K562 (cell line): ENCODE measurements at regions not wholly inside any gene's neighbourhood (a gene's known extent, or its start where the extent isn't known, plus 50 kb on each side); places are given as distances from the start of the nearest gene placed in this dataset.

Experiments
- ATAC-seq: fragments of 200-7000 bp; cut with Tn5 transposase; 3 replicates; pipeline ENCODE4 v1.9.1; 2020; ENCODE audit warnings: moderate library complexity
- BruUV-seq: library from RNA; stranded (reverse); fragments of 400-500 nt; replicated peaks from 2 replicates; lab custom pipeline; 2021; lab: Mats Ljungman, UMichigan
- CTCF ChIA-PET: fragments of 300-600 bp; formaldehyde crosslinking; extraction: SDS; loops from one replicate; lab custom pipeline; 2021; ENCODE audit warnings: low intra/inter-chr PET ratio; lab: Yijun Ruan, JAX
- POLR2A ChIA-PET: fragments of 300-600, 350-650 bp; sonication (Branson Sonifier 250); formaldehyde crosslinking; extraction: SDS; loops from one replicate; lab custom pipeline; 2021; ENCODE audit warnings: antibody characterized with exemption, inconsistent platforms; lab: Yijun Ruan, JAX
- DNase-seq, 4 experiments: peaks; one replicate each; pipeline versions ENCODE4 v3.0.0 to v3.0.0-alpha.2; 2011 to 2018; ENCODE audit warnings: low spot score in 3 of 4, mixed read lengths in 3 of 4; ENCODE audit errors: extremely low read depth in 1 of 4
- FAIRE-seq: peaks from 2 replicates; lab custom pipeline; 2011; peaks lifted over from hg19 to GRCh38; lab: Jason Lieb, UNC
- H2AFZ ChIP-seq: 2 replicates; pipeline ENCODE4 v1.6.0; 2011; ENCODE audit warnings: low read depth, low read length, control low read depth, inconsistent platforms
- H3K27ac ChIP-seq: fragments of 200-600 bp; 3 replicates; pipeline ENCODE4 v1.8.0; 2011; ENCODE audit warnings: low read depth, mild to moderate bottlenecking, control low read depth, inconsistent platforms, low read length, moderate library complexity, mixed read lengths; ENCODE audit errors: extremely low read depth
- H3K27me3 ChIP-seq, 2 experiments: fragments of 300-600 bp in 1 of 2; 2 replicates in 1 of 2; 3 replicates in 1 of 2; pipeline versions ENCODE4 v1.6.0 to v1.8.0; 2011; ENCODE audit warnings: inconsistent platforms in 2 of 2, low read length in 2 of 2, mild to moderate bottlenecking in 1 of 2, mixed read lengths in 1 of 2, moderate library complexity in 1 of 2; ENCODE audit not compliant: control insufficient read depth in 2 of 2, insufficient read depth in 2 of 2
- H3K36me3 ChIP-seq: fragments of 300-600 bp; 3 replicates; pipeline ENCODE4 v1.8.0; 2011; ENCODE audit warnings: mild to moderate bottlenecking, low read length, inconsistent platforms; ENCODE audit not compliant: control insufficient read depth, insufficient read depth
- H3K4me1 ChIP-seq, 2 experiments: fragments of 200-600 bp in 1 of 2; replicated peaks in 1 of 2; 2 replicates in 1 of 2; 3 replicates in 1 of 2; pipeline versions ENCODE4 v1.5.1 to v1.8.0; 2011; ENCODE audit warnings: inconsistent platforms in 2 of 2, low read length in 2 of 2, mild to moderate bottlenecking in 1 of 2, mixed read lengths in 1 of 2, moderate library complexity in 1 of 2; ENCODE audit not compliant: control insufficient read depth in 2 of 2, insufficient read depth in 2 of 2
- H3K4me2 ChIP-seq: 2 replicates; pipeline ENCODE4 v1.6.1; 2011; ENCODE audit warnings: low read length, control low read depth, inconsistent platforms, mixed read lengths; ENCODE audit not compliant: insufficient read depth
- H3K4me3 ChIP-seq: fragments of 200-600 bp; sonication (generic), shearing (Covaris generic); 2 replicates; pipeline ENCODE4 v1.5.1; 2016; ENCODE audit warnings: control low read depth, inconsistent platforms
- H3K79me2 ChIP-seq: fragments of 200-600 bp; 3 replicates; pipeline ENCODE4 v1.8.0; 2011; ENCODE audit warnings: low read length, inconsistent platforms; ENCODE audit not compliant: control insufficient read depth, insufficient read depth
- H3K9ac ChIP-seq, 2 experiments: 2 replicates each; pipeline versions ENCODE4 v1.6.0 to v1.6.1; 2011; ENCODE audit warnings: low read depth in 2 of 2, low read length in 2 of 2, control low read depth in 1 of 2, inconsistent platforms in 1 of 2, mild to moderate bottlenecking in 1 of 2, mixed read lengths in 1 of 2; ENCODE audit not compliant: insufficient read depth in 1 of 2
- H3K9me1 ChIP-seq: one replicate; pipeline ENCODE4 v1.6.0; 2011; ENCODE audit warnings: inconsistent platforms, mild to moderate bottlenecking, low read length, moderate library complexity; ENCODE audit not compliant: control insufficient read depth, insufficient read depth
- H3K9me3 ChIP-seq: replicated peaks from 2 replicates; pipeline ENCODE4 v1.5.1; 2011; ENCODE audit warnings: low read depth, low read length, inconsistent platforms; ENCODE audit not compliant: control insufficient read depth, insufficient read depth
- H4K20me1 ChIP-seq: replicated peaks from 2 replicates; pipeline ENCODE4 v1.6.1; 2011; ENCODE audit warnings: low read length, inconsistent platforms, mixed read lengths; ENCODE audit not compliant: control insufficient read depth, insufficient read depth
- ARID1B ChIP-seq: fragments of 450-650 bp; IDR thresholded peaks from 2 replicates; pipeline ENCODE4 v1.6.1; 2016; ENCODE audit warnings: antibody characterized with exemption, mild to moderate bottlenecking, inconsistent platforms
- CBFA2T2 ChIP-seq: fragments of 450-650 bp; conservative IDR thresholded peaks from 2 replicates; pipeline ENCODE4 v1.6.1; 2017; ENCODE audit warnings: mild to moderate bottlenecking
- CBFA2T3 ChIP-seq: fragments of 450-650 bp; IDR thresholded peaks from 2 replicates; pipeline ENCODE4 v1.6.1; 2017
- CTCFL ChIP-seq: IDR thresholded peaks from 2 replicates; pipeline ENCODE4 v1.6.1; 2011; ENCODE audit warnings: borderline replicate concordance, low read depth, mild to moderate bottlenecking, moderate library complexity, low read length; ENCODE audit not compliant: insufficient read depth, poor library complexity, severe bottlenecking
- ELK1 ChIP-seq: sonication (generic); formaldehyde crosslinking; IDR thresholded peaks from 2 replicates; pipeline ENCODE4 v1.8.1; 2022; ENCODE audit warnings: missing genetic modification reagents
- ELK3 ChIP-seq: fragments of 450-650 bp; formaldehyde crosslinking; IDR thresholded peaks from 2 replicates; pipeline ENCODE4 v1.4.0; 2020; ENCODE audit warnings: mild to moderate bottlenecking
- GTF2B ChIP-seq: IDR thresholded peaks from 2 replicates; pipeline ENCODE4 v1.6.1; 2011; ENCODE audit not compliant: insufficient read length; ENCODE audit errors: extremely low read depth
- KDM1A ChIP-seq, 2 experiments: fragments of 450-650 bp; IDR thresholded peaks; 2 replicates each; pipeline ENCODE4 v1.6.1; 2016; ENCODE audit warnings: mild to moderate bottlenecking in 2 of 2
- KDM4B ChIP-seq, 2 experiments: fragments of 450-650 bp in 1 of 2; sonication (generic) in 1 of 2; IDR thresholded peaks; 2 replicates each; pipeline ENCODE4 v1.6.1; 2016 to 2017; ENCODE audit warnings: borderline replicate concordance in 2 of 2, antibody characterized with exemption in 1 of 2, low read depth in 1 of 2, mild to moderate bottlenecking in 1 of 2
- NR0B1 ChIP-seq: fragments of 450-650 bp; IDR thresholded peaks from one replicate; pipeline ENCODE4 v1.6.1; 2018; ENCODE audit warnings: mild to moderate bottlenecking, moderate library complexity; ENCODE audit not compliant: partially characterized antibody
- SAFB2 ChIP-seq: fragments of 200-400 bp; formaldehyde crosslinking; IDR thresholded peaks from 2 replicates; pipeline ENCODE4 v1.6.1; 2018; ENCODE audit warnings: borderline replicate concordance, low read length, low read depth, moderate library complexity; ENCODE audit not compliant: severe bottlenecking
- SETDB1 ChIP-seq: IDR thresholded peaks from one replicate; pipeline ENCODE4 v1.6.1; 2012; ENCODE audit warnings: low read length, control low read depth, inconsistent platforms
- TAL1 ChIP-seq: fragments of 450-650 bp; IDR thresholded peaks from 2 replicates; pipeline ENCODE4 v1.6.1; 2016; ENCODE audit warnings: mild to moderate bottlenecking
- TEAD2 ChIP-seq: fragments of 450-650 bp; IDR thresholded peaks from 2 replicates; pipeline ENCODE4 v1.6.1; 2016; ENCODE audit warnings: missing genetic modification characterization, control low read depth, missing compliant biosample characterization
- THRA ChIP-seq: fragments of 450-650 bp; IDR thresholded peaks from 2 replicates; pipeline ENCODE4 v1.6.1; 2017; ENCODE audit warnings: mild to moderate bottlenecking, moderate library complexity
- ZNF140 ChIP-seq: fragments of 250-450 bp; sonication (Bioruptor Pico); IDR thresholded peaks from 2 replicates; pipeline ENCODE4 v1.8.0; 2021; ENCODE audit warnings: moderate library complexity, mild to moderate bottlenecking, inconsistent platforms
- WGBS: fragments of 100-300 bp; shearing (Covaris generic); methylation state at CpG from one replicate; pipeline ENCODE4 v1.1.6; 2016; ENCODE audit warnings: low coverage, mixed read lengths; ENCODE audit not compliant: insufficient coverage; ENCODE audit errors: missing lambda C conversion rate; 5-methylcytosine and 5-hydroxymethylcytosine counted together
- in situ Hi-C: fragments of 300-500 bp; cut with MboI; formaldehyde crosslinking; loops from 4 replicates; pipeline ENCODE4 v1.15.0; 2018; ENCODE audit warnings: inconsistent platforms, mixed read lengths
- intact Hi-C: fragments of 100-400 bp; cut with micrococcal nuclease; formaldehyde crosslinking; loops from 2 replicates; pipeline ENCODE4 v1.14.2; 2022

- Histone ChIP-seq H3K36me3 (no peaks in the 10 kb centered on the region), H3K9me3 (no peaks in the 10 kb centered on the region), H3K79me2 (no peaks in the 10 kb centered on the region), H3K9me1 (no peaks in the 10 kb centered on the region), H3K27ac (no peak overlapping the region), H3K4me2 (no peak overlapping the region), H2AFZ (no peak overlapping the region), H3K4me3 (no peak overlapping the region), H4K20me1 (peaks cover 5% of the 10 kb centered on the region; the same call in 1 of the 2 replicates), H3K9ac (no peak overlapping the region), H3K4me1 (no peaks in the 10 kb centered on the region), H3K27me3 (peaks cover 5 to 7% of the 10 kb centered on the region in 2 experiments; a peak in 3 of 5 replicates)
- in situ Hi-C loops (no loop called here), intact Hi-C loops (no loop called here)
- DNase-seq (no peak), FAIRE-seq (no peak), ATAC-seq (no peak)
- 0% methylated on average over 2 of the region's 2 CpGs for WGBS
- ChIA-PET CTCF (interaction anchor here (0.6 kb wide), 1 partner anchor 15 kb away, joined by 5 read pairs; no protein-coding TSS in a partner anchor), POLR2A (no interaction called here)
- no TSS peak for BruUV-seq
- peak; percentile 36; the same call in 1 of the 2 replicates for TF ChIP-seq ARID1B
- peak; percentile 76 for TF ChIP-seq CBFA2T3
- TF ChIP-seq CBFA2T2: peak; percentile 52
- no peak for TF ChIP-seq TEAD2
- TF ChIP-seq TAL1: peak; percentile 47; the same call in 1 of the 2 replicates
- no peak for TF ChIP-seq CTCFL
- TF ChIP-seq ZNF140: no peak
- TF ChIP-seq ELK1 (CRISPR knock-in tag): no peak
- TF ChIP-seq SAFB2: no peak
- TF ChIP-seq SETDB1: no peak
- TF ChIP-seq KDM1A (IDR thresholded peaks at IDR 0.05): peak; percentile 17 to 44; a peak in 1 of 4 replicates
- no peak for TF ChIP-seq NR0B1
- TF ChIP-seq KDM4B (IDR thresholded peaks at IDR 0.05; ENCODE audit: borderline replicate concordance in 2 of 2, low read depth in 1 of 2): no peak
- TF ChIP-seq ELK3 (CRISPR knock-in tag): no peak
- TF ChIP-seq GTF2B: no peak
- TF ChIP-seq THRA: no peak
Observed at GRCh38 chr4:138696058-138696457, 319.5 kb upstream of the NOCT start.
